Lung microvascular endothelial cell (primary cell): ENCODE measurements at regions not wholly inside any gene's neighbourhood (a gene's known extent, or its start where the extent isn't known, plus 50 kb on each side); places are given as distances from the start of the nearest gene placed in this dataset.

Experiments used
- DNase-seq, 2 donors: peaks; one replicate each; pipeline versions ENCODE4 v3.0.0 to v3.0.0-alpha.2; 2010; ENCODE audit warnings: low read depth in 2 of 2

GRCh38 chr11:70486731-70487130 is 88.4 kb downstream of the CTTN start:
- DNase-seq = no peak

GRCh38 chr11:70487160-70487559 is 88.8 kb downstream of the CTTN start:
- no peak for DNase-seq

- DNase-seq = no peak
Observed at GRCh38 chr11:70487756-70488155, 89.4 kb downstream of the CTTN start.

GRCh38 chr11:70488171-70488703 is 89.9 kb downstream of the CTTN start:
- no peak for DNase-seq

GRCh38 chr11:70489276-70489675 is 90.9 kb downstream of the CTTN start:
- no peak for DNase-seq

- no peak for DNase-seq
Observed at GRCh38 chr11:70490208-70490607, 91.9 kb downstream of the CTTN start.

GRCh38 chr11:70490723-70491558 is 92.6 kb downstream of the CTTN start:
- DNase-seq = no peak

- DNase-seq = no peak
Observed at GRCh38 chr11:70491696-70492472, 93.6 kb downstream of the CTTN start.

GRCh38 chr11:70493089-70493474 is 94.8 kb downstream of the CTTN start:
- no peak for DNase-seq

GRCh38 chr11:70493891-70494290 is 95.6 kb downstream of the CTTN start:
- no peak for DNase-seq

GRCh38 chr11:70494559-70495350 is 96.4 kb downstream of the CTTN start:
- no peak for DNase-seq

- no peak for DNase-seq
Observed at GRCh38 chr11:70495351-70496310, 97.3 kb downstream of the CTTN start.

- DNase-seq = no peak
Observed at GRCh38 chr11:70496591-70497535, 98.5 kb downstream of the CTTN start.

- no peak for DNase-seq
Observed at GRCh38 chr11:70497536-70498075, 99.3 kb downstream of the CTTN start.

- DNase-seq = no peak
Observed at GRCh38 chr11:70498171-70498571, 99.8 kb downstream of the CTTN start.

- DNase-seq = no peak
Observed at GRCh38 chr11:70498976-70499801, 100.9 kb downstream of the CTTN start.

- DNase-seq = no peak
Observed at GRCh38 chr11:70500076-70500847, 101.9 kb downstream of the CTTN start.
